Lower lobe of right lung (tissue), 2 donors: ENCODE measurements at regions not wholly inside any gene's neighbourhood (a gene's known extent, or its start where the extent isn't known, plus 50 kb on each side); places are given as distances from the start of the nearest gene placed in this dataset.
A peak's percentile ranks its signal among the peaks of the same experiment; 100 is the strongest.
"Not testable (repeated sequence)": the region's sequence is repeated elsewhere in the genome, so short reads cannot be mapped to it uniquely, and the experiment has no call there.

Experiments
- ATAC-seq, 2 donors: fragments of 200-7000 bp; cut with Tn5 transposase; one replicate each; pipeline ENCODE4 v1.9.1; 2020 to 2022; ENCODE audit warnings: mild to moderate bottlenecking in 2 of 2, moderate library complexity in 2 of 2
- DNase-seq: peaks from one replicate; pipeline ENCODE4 v3.0.0-alpha.2; 2020
- H3K27ac ChIP-seq: fragments of 200-600 bp; one replicate; pipeline ENCODE4 v1.8.0; 2022
- H3K27me3 ChIP-seq: fragments of 200-600 bp; one replicate; pipeline ENCODE4 v1.8.0; 2022; ENCODE audit warnings: low read depth
- H3K36me3 ChIP-seq: fragments of 200-600 bp; one replicate; pipeline ENCODE4 v1.8.0; 2022; ENCODE audit warnings: mild to moderate bottlenecking
- H3K4me1 ChIP-seq: fragments of 200-600 bp; one replicate; pipeline ENCODE4 v1.8.0; 2022
- H3K4me3 ChIP-seq: fragments of 200-600 bp; one replicate; pipeline ENCODE4 v1.8.0; 2022; ENCODE audit warnings: mild to moderate bottlenecking
- H3K9me3 ChIP-seq: fragments of 200-600 bp; one replicate; pipeline ENCODE4 v1.8.0; 2022
- CTCF ChIP-seq: fragments of 200-600 bp; IDR thresholded peaks from one replicate; pipeline ENCODE4 v1.8.0; 2022; ENCODE audit warnings: antibody characterized with exemption, mild to moderate bottlenecking
- intact Hi-C: fragments of 100-400 bp; cut with DNase I; formaldehyde crosslinking; loops from one replicate; pipeline ENCODE4 v1.11.0; 2022
- donor health status: DM: no; HTN: yes; CAD: no; lungs with severe emphysema.

DNA sequence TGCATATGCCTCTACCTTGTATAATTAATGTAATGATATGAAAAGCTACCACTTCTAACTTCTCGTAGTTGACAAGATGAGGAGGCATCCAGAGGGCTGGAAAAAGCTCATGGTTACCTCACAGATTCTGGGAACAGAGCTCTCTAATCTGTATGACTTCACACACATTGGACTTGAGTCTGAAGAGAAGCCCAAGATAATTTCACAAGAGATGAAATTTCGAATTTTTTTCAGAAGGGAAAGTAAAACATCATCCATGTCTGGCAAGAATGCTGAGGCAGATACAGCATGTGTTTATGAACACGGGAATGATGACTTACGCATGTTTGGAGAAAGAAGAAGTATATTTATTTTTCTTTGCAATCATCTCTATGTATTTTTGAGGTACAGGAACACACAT lies 141.8 kb upstream of the TENT5A start:
- intact Hi-C loops: no loop called here
- Histone ChIP-seq H3K36me3 (no peaks in the 10 kb centered on the region), H3K4me1 (peaks cover 3% of the 10 kb centered on the region), H3K4me3 (no peak overlapping the region), H3K27me3 (no peaks in the 10 kb centered on the region), H3K9me3 (no peaks in the 10 kb centered on the region), H3K27ac (no peak overlapping the region)
- DNase-seq: no peak
- no peak for TF ChIP-seq CTCF
- ATAC-seq: peak; percentile 25 to 48

GRCh38 chr6:81892891-81893290 lies 140.4 kb upstream of the TENT5A start:
- intact Hi-C loops: no loop called here
- TF ChIP-seq CTCF: no peak
- ATAC-seq (no peak), DNase-seq (no peak)
- peaks cover 3% of the 10 kb centered on the region for H3K4me1 ChIP-seq
- no peaks in the 10 kb centered on the region for H3K9me3 ChIP-seq
- H3K4me3 ChIP-seq: no peak overlapping the region
- H3K27me3 ChIP-seq: no peaks in the 10 kb centered on the region
- H3K36me3 ChIP-seq: no peaks in the 10 kb centered on the region
- no peak overlapping the region for H3K27ac ChIP-seq

- H3K27me3 ChIP-seq: no peaks in the 10 kb centered on the region
- no peaks in the 10 kb centered on the region for H3K36me3 ChIP-seq
- peak; percentile 81 to 84 for ATAC-seq
- H3K4me3 ChIP-seq: no peak overlapping the region
- TF ChIP-seq CTCF: no peak
- intact Hi-C loops: no loop called here
- H3K4me1 ChIP-seq: peaks cover 3% of the 10 kb centered on the region
- no peak overlapping the region for H3K27ac ChIP-seq
- peak; percentile 45 for DNase-seq
- no peaks in the 10 kb centered on the region for H3K9me3 ChIP-seq
These were observed 139.4 kb upstream of the TENT5A start for GRCh38 chr6:81891874-81892273.

GRCh38 chr6:81890846-81891245 lies 138.4 kb upstream of the TENT5A start:
- intact Hi-C loops: no loop called here
- DNase-seq (no peak), ATAC-seq (no peak)
- no peak for TF ChIP-seq CTCF
- no peaks in the 10 kb centered on the region for H3K36me3 ChIP-seq
- H3K27ac ChIP-seq: no peak overlapping the region
- no peaks in the 10 kb centered on the region for H3K9me3 ChIP-seq
- H3K4me1 ChIP-seq: peaks cover 3% of the 10 kb centered on the region
- no peaks in the 10 kb centered on the region for H3K27me3 ChIP-seq
- no peak overlapping the region for H3K4me3 ChIP-seq

- Histone ChIP-seq H3K9me3 (no peaks in the 10 kb centered on the region), H3K36me3 (no peaks in the 10 kb centered on the region), H3K27ac (no peak overlapping the region), H3K27me3 (no peaks in the 10 kb centered on the region), H3K4me1 (no peaks in the 10 kb centered on the region), H3K4me3 (no peak overlapping the region)
- intact Hi-C loops: no loop called here
- DNase-seq (no peak), ATAC-seq (no peak)
- TF ChIP-seq CTCF: no peak
These were observed 137.0 kb upstream of the TENT5A start for GRCh38 chr6:81889377-81890053.

- H3K36me3 ChIP-seq, intact Hi-C loops, H3K27ac ChIP-seq, H3K9me3 ChIP-seq, H3K4me1 ChIP-seq, H3K27me3 ChIP-seq, ATAC-seq, DNase-seq, H3K4me3 ChIP-seq: not testable (repeated sequence)
These were observed 134.4 kb upstream of the TENT5A start for GRCh38 chr6:81886909-81887308.
